ENCODE measurements at regions not wholly inside any gene's neighbourhood (a gene's known extent, or its start where the extent isn't known, plus 50 kb on each side); places are given as distances from the start of the nearest gene placed in this dataset.

- DNase-seq, result no peak
Measured at GRCh38 chr4:53767482-53767881, 176.2 kb upstream of the LNX1 start.

GRCh38 chr4:53764761-53765490, 173.6 kb upstream of the LNX1 start:
- peak; percentile 21 for DNase-seq

DNA sequence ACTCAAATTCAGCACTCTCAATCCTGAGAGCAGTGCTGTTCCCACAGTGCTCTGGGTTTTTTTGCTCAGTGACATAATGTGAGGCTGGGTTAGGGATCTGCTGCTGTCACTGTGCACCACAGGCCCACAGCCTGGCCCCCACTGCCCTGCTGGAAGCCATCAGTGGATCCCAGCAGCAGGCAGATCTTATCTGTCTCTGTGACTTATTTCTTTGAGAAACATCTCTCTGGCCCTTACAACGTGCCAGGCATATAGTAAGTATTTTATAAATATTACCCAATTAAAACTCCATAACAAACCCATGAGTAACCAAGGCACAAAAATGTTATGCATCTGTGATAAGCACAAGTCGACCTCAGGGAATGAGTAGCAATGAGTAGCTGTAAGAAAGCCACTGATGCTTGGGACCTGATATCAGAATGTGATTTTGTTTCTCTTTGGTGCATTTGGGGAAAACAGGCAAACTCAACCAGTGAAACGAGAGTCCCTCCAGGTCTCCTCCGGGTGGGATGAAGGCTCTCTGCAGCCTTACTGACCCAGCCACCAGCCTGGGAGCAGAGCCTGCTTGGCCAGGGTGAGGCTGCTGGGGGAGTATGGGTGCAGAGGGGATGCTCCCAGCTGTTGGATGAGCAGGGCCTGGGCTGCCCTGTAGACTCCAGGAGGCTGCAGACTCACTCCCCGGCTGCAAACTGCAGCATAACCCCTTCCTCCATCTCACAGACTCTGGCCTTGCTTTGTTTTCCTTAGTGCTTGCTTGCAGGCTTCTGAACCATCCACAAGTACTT, 172.7 kb upstream of the LNX1 start:
- peak; percentile 10 for DNase-seq

DNA sequence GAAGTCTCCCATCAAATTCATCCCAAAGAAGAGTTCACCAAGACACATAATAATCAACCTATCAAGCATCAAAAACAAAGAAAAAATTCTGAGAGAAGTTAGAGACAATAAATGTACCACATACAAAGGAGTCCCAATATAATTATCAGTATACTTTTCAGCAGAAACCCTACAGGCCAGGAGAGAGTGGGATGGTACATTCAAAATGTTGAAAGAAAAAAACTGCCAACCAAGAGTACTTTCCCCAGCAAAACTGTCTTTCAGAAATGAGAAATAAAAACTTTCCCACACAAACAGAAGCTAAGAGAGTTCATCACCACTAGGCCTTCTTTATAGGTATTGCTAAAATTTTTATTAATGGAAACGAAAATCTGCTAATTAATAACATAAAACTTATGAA, 164.4 kb upstream of the LNX1 start:
- DNase-seq, result no peak

DNA sequence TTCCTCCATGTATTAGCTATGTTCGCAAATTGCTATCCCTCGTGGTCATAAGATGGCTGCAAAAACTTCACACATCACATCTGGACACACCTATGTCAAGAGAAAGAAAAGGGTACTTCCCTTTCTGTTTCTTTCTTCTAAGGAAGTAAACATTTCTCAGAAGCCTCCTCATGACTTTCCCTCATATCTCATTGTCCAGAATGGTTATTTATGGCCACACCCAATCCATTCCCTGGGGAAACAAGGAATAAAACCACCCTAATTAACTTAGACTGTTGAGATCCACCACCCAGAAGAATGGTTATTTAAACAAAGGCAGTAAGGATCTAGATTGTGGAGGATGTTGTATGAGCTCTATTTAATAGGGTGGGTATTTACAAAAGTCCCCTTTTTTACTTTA, 160.8 kb upstream of the LNX1 start:
- no peak for DNase-seq

DNA sequence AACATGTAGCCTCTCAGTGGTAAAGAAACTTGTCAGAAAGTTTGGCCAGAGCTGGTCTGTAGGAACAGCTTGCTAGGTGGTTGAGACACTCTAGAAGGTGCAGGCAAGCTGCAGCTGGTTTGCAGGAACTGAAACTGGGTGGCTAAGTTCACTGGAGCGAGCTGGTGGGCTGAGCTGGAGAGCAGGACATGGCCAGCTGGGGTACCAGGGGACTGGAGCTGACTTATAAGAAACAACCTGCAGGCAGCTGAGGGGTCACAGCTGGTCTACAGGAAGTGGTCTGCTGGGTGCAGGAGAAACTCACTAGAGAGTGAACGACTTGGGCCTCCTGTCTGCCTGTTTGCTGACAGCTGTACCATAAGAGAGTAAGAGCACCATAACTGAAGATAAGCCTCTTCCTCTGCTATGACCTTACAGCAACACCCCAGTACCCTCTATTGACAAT, 157.1 kb upstream of the LNX1 start:
- no peak for DNase-seq

- DNase-seq, result no peak
Measured at GRCh38 chr4:53747401-53747800, 156.1 kb upstream of the LNX1 start.

DNA sequence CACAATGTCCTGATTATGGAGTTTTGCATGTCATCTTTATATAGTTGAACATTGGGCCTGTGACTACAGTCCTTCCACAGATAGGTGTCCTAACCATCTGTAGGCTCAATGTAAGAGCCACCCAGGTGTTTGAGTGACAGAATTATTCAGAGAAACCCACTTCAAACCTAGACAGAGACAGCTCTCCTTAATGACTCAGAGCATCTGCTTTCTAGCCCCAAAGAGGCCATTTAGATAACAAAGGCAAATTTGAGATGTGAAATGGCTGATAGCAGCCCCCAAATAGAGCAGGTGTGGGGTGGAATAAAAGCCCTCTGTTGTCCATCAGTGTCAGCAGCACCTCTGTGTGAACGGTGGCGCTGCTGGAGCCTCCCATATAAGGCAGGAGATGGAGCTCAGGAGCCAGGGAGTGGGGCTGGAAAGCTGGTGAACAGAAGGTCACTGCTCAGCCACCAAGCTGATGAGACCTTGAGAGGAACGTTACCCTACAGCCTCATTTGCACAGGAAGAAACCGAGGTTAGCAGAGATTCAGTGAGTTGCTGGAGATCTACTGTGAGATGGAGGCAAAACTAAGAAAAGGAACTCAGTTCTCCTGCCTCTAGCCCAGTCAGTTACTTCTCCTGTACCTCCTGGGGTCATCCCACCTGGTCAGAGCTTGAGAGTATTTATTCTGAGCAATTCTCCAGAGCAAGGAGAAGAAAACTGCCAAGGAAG, 153.3 kb upstream of the LNX1 start:
- DNase-seq, result no peak

- DNase-seq, result no peak
Measured at GRCh38 chr4:53734584-53735353, 143.5 kb upstream of the LNX1 start.

- DNase-seq, result no peak
Measured at GRCh38 chr4:53734182-53734581, 142.9 kb upstream of the LNX1 start.

DNA sequence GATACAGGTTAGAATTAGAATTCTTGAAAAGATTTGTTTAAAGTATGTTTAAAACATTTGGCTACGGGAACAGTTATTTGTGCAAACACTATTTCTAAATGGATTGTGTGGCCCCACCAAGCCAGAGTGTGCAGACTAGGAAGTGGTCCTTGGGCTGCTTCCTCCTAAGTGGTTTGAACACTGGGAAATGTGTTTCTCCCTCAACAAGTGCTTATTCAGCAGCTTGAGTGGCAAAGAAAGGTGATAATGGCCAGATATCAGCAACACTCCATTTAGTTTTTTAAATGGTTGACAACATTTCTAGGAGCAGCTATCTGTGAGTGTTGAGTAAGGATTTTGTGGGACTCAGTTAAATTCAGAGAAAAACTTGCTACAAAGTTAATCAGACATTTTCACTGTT, 141.4 kb upstream of the LNX1 start:
- no peak for DNase-seq

DNA sequence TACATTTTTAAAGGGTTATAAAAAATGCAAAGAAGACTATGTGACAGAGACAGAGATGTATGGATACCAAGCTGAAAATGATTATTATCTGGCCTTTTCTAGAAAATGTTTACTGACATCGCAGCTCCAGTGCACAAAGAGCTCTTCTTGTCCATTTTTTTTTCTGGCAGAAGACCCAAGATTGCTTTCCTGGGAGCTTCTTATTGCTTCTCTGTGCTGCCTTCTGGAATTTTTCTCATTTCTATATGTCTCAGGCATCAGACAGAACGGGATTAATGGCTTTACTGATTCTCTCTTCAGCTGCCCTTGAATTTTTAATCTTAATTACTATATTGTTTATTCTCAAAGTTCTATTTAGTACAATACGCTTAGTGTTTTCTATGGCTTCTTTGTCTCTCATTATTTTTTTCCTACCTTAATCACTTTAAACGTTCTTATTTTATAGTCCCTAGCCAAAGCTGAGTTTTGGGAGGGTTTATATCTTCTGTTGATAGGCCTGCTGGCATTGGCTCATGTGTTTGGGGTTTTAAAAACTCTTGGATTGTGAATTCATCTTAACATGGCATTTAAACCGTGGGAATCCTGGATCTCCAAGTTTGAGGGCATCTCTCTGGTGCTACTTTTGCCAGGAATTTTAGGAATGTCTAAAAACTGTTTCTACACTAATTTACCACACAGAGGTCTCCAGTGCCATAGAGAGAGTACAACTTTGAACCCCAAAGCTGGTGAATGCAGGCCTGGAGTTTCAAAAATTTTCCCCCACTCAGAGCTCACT, 138.9 kb upstream of the LNX1 start:
- no peak for DNase-seq

- DNase-seq, result no peak
Measured at GRCh38 chr4:53722110-53722509, 130.8 kb upstream of the LNX1 start.

- no peak for DNase-seq
Measured at GRCh38 chr4:53721263-53721662, 130.0 kb upstream of the LNX1 start.

- no peak for DNase-seq
Measured at GRCh38 chr4:53720776-53721175, 129.5 kb upstream of the LNX1 start.

DNA sequence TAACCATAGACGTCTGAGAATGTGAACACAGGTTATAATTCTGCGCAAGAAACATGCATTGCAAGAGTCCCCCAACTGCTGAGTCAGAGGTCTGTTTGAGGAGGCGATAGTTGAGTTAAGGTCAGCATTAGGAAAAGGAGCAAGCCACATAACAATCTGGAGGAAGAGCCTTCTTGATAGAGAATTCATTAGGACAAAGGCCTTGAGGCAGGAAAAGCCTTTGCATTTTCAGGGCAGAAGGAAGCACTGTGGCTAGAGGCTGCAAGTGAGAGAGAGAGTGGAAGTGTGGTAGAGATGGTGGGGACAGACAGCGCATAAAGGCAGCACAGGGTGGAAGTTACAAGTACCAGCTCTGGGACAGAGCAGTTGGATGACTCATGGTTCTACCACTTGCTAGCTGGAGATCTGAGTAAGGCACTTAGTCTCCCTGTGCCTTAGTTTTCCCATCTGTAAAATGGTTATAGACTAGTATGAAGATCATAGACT, 125.8 kb upstream of the LNX1 start:
- no peak for DNase-seq

GRCh38 chr4:53716471-53717063, 125.3 kb upstream of the LNX1 start:
- DNase-seq, result no peak

- no peak for DNase-seq
Measured at GRCh38 chr4:53716011-53716410, 124.7 kb upstream of the LNX1 start.

GRCh38 chr4:53714236-53715140, 123.2 kb upstream of the LNX1 start:
- DNase-seq, result peak; percentile 47

DNA sequence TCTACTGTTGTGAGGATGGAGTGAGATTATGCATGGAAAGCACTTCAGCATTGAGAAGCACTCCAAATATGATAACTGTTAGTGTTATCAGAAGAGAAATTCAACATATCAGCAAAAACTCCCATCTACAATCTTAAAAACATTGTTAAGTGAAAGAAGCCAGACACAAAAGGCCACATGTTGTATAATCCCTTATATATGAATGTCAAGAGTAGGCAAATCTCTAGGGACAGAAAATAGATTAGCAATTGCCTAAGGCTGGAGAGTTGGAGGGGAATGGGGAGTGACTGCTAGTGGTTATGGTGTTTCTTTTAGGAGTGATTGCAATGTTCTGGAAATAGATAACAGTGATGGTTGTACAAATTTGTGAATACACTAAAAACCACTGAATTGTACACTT, 122.5 kb upstream of the LNX1 start:
- no peak for DNase-seq

Measured in eye (tissue), 1 donor.